ENCODE measurements at regions not wholly inside any gene's neighbourhood (a gene's known extent, or its start where the extent isn't known, plus 50 kb on each side); places are given as distances from the start of the nearest gene placed in this dataset.

- TF ChIP-seq CTCF (conservative IDR thresholded peaks at IDR 0.05 in 1 of 2, IDR thresholded peaks at IDR 0.05 in 1 of 2; ENCODE audit: extremely low read depth in 1 of 2, insufficient read depth in 1 of 2, low read depth in 1 of 2, low read length in 2 of 2), result no peak
- no peak for TF ChIP-seq EZH2 (IDR thresholded peaks at IDR 0.05; ENCODE audit: borderline replicate concordance, low read length)
Measured at GRCh38 chr5:8094304-8094703, 225.4 kb downstream of the MTRR start.
